ENCODE measurements at regions not wholly inside any gene's neighbourhood (a gene's known extent, or its start where the extent isn't known, plus 50 kb on each side); places are given as distances from the start of the nearest gene placed in this dataset.
"Not testable (repeated sequence)": the region's sequence is repeated elsewhere in the genome, so short reads cannot be mapped to it uniquely, and the experiment has no call there.

DNA sequence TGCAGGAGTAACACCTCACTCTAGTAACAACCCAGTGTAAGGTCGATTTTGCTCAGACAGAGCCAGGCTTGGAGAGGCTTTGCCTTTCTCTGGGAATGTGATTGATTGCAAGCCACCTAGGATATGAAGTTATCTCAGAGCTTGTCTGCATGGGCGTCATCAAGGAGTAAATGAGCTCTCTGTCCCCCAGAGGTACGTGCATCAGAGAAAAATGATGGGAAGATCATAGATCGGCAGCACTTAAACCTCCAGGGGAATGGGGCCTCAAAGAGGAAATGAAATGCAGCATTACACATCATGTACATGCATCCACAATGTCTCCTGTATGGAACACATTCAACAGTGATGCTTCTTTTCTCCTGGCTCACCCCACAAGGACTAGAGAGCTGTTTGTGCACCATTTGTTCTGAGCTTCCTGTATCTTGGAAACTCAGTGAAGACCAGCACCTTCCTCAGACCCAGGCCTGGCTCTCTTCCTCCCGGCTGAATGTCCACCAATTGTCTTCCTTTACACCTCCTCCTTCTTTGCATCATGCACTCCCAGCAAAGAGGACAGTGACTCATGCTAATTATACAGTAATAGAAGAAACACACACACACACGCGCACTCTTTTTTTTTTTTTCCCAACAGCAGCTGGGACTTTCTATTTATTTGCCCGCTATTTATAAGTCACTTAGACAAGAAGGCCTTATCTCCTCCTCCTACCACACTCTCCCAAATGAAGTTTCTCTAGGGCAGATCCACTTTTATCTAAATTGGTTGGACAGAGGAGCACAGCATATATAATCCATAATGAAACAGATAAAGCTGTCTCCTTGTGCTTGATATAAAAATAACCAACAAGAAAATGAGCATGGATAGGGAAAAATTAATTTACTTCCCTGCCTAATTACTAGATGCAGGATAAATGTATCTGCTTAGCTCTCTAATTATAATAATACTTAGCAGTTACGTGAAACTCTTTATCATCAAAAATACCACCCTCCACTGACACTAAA is 990.7 kb downstream of the CCSER2 start:
- no peak for DNase-seq (ENCODE audit: low read depth)
- no peak overlapping the region for H3K4me3 ChIP-seq (ENCODE audit: low read depth, low read length)

DNA sequence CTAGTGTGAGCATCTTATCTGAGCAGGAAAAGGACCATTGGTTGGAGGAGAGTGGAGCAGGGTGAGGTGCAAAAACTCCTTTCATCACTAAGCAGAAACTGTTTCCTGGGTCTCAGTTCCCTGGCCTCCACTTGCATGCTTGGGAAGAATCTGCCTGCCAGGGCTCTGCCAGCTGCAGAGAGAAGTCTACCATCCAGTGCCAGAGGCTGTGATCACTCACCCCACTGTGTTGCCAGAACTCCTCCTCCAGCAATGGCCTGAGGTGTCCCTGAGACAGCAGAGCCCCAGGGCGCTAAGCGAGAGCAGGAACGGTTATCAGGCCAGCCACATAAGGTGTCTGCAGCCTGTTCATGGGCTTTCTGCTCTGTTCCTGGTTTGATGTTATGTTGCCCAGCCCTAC is 991.4 kb downstream of the CCSER2 start:
- DNase-seq (ENCODE audit: low read depth), result no peak
- H3K4me3 ChIP-seq (ENCODE audit: low read depth, low read length), result no peak overlapping the region

DNA sequence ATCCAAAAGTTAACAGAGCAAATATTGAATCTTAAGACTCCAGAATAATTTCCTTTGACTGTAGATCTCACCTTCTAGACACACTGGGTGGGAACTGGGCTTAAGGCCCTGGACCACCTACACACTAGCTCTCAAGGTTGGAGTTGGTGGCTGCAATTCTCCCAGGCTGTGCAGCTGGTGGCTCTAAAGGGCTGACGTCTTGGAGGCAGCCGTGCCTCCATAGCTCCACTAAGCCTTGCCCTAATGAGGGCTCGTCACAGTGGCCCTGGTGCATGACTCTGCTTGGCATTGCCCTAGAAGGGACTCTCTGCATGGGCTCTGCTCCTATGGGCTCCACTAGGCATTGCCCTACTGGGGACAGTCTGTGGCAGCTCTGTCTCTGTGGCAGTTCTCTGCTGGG is 1005.2 kb downstream of the CCSER2 start:
- DNase-seq (ENCODE audit: low read depth), result no peak
- no peak overlapping the region for H3K4me3 ChIP-seq (ENCODE audit: low read depth, low read length)

DNA sequence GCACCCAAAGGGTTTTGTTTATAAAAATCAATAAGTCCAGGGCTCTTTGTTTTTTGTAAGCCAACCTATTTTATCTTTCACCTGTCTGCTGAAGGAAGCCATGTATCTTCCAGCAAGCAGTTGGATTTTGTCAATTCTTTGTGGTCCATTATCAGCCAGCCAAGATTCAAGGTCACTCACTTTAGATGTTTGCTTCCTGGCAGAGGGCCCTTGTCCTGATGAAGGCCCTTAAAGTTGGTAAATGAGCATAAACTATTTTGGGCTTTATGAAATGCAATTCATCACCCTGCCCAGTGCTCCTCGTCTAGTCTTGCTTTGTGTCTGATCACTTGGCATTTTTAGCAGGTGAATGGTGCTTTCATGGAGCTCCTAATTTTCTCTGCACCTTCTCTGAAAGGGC is 1004.2 kb downstream of the GRID1 start:
- DNase-seq (ENCODE audit: low read depth), result no peak
- H3K4me3 ChIP-seq (ENCODE audit: low read depth, low read length), result no peak overlapping the region

DNA sequence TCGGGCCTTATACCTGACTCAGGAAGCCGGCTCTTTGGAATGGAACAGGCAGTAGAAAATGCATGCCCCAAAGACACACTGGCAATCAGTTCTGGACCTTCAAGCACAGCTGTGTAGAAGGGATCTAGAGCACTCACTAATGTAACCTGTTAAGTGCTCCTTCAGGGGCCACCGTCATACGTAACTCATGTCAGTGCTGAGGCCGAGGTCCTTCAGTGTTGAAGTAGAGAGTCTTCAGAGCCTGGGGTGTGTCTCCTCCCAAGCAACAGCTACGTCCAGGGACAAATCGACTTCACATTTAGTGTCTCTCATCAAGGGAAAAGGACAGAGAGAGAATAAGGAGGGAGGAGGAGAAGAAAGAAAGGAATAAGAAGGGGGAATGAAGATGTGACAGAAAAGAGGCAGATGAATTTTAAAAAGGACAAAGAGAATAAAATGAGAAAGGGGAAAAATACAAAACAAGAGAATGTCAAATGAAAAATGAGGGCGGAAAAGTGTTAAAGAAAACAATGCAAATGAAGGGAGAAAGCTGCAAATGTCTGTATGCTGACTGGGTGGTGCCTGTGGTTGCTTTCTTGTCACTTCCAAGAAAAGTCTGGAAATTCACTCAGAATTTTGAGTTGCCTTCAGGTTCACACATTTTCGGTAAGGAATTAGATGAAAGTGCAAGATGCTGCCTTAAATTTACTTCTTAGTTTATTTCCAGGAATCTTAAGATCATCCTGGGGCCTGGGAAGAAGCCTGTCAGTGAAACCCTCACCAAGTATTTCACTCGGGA is 989.4 kb downstream of the GRID1 start:
- no peak overlapping the region for H3K4me3 ChIP-seq (ENCODE audit: low read depth, low read length)
- no peak for DNase-seq (ENCODE audit: low read depth)

DNA sequence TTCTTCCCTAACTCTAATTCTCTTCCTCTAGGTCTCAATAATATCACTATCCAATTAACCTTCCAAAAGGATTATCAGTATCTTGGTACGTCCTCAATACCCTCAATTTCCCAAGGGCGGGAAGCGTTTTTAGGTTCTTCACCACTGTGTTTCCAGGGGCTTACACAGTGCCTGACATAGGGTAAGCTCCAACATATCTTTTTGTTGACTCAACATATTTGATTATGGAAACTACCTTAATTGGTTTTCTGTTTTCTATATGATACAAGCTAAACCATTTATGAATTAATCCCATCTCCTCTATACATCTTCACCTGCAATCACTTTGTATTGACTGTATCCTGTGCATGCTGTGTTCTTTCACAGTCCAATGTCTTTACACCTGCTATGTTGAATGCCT is 987.3 kb downstream of the GRID1 start:
- H3K4me3 ChIP-seq (ENCODE audit: low read depth, low read length), result no peak overlapping the region
- DNase-seq (ENCODE audit: low read depth), result no peak

DNA sequence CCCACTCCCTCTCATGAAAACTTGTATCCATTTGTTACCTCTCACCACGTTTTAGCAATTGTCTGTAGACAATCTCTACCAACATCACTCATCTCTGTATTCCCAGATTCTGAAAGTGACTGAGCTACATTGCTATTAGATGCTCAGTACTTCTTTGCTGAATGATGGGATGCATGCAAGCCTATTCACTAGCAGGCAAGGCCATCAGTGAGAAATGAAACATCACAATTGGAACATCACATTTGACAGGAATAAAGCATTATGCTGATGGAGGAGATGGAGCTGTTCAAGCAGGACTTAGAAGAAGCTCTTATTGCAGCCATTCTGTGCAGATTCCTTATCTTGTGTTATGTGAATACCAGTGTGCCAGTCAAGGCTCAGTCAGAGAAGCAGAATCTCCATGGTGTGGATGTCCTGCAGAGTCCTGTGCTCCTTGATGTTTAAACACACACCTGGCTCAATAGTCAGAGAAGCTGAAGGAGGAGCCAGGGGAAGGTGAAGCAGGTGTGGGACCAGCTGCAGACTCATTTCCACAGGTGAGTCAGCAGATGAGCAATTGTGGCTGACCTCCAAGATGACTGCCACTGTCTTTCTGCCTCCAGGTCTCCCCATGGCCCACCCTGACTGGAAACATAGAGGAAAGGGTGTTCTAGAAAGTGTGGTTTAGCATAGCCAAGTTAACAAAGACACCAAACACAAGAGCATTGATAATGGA is 965.5 kb downstream of the GRID1 start:
- DNase-seq (ENCODE audit: low read depth), result no peak
- no peak overlapping the region for H3K4me3 ChIP-seq (ENCODE audit: low read depth, low read length)

DNA sequence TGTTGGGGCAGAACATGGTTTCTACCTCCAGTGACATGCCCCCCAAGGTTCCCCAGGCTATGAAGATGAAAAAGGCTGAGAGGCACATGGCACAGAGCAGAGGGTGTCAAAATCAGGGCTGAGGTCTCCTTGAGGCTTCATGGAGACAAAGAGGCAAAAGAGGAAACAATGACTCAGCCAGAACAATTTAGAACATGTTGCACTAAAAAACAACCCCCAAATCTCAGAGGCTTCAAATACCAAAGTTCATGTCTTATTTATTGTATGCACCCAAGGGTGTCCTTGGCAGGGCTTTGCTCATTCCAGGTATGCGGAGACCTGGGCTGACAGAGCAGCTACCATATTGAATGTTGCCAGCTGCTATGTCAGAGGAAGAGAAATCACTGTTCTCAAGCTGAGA is 964.1 kb downstream of the GRID1 start:
- DNase-seq (ENCODE audit: low read depth), result no peak
- no peak overlapping the region for H3K4me3 ChIP-seq (ENCODE audit: low read depth, low read length)

DNA sequence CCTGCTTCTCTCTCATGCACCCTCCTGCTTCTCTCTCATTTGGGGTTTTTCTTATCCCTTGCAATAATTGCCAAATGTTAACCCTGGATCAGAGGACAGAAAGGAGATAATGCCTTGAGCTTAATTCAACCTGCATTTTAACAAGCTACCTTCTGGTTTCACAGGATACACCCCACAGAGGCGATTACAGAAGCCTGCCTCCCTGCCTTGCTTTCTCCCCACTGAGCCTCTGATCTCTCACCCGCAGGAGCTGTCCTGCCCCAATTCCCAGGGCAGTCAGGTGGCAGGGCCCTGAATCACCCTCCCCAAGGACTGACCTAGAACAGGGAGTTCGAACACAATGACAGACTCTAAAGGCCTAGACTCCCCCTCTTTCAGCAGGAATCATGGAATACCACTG is 959.5 kb downstream of the GRID1 start:
- H3K4me3 ChIP-seq (ENCODE audit: low read depth, low read length), result no peak overlapping the region
- no peak for DNase-seq (ENCODE audit: low read depth)

DNA sequence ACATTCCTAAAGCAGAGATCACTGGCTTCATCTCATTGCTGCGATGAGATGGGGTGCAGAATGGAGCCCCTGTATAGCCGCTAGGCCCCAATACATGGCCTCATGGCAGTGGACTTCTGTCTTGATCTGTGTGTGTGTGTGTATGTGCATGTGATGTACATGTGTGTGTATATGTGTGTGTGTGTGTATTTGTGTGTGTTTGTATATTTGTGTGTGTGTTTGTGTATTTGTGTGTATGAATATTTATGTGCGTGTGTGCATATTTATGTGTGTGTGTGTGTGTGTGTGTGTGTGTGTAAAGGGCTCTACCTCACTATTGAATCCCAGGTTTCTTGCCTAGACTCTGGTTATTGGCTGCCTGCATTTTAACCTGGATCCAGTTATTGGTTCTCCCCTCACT is 958.2 kb downstream of the GRID1 start:
- no peak overlapping the region for H3K4me3 ChIP-seq (ENCODE audit: low read depth, low read length)
- no peak for DNase-seq (ENCODE audit: low read depth)

DNA sequence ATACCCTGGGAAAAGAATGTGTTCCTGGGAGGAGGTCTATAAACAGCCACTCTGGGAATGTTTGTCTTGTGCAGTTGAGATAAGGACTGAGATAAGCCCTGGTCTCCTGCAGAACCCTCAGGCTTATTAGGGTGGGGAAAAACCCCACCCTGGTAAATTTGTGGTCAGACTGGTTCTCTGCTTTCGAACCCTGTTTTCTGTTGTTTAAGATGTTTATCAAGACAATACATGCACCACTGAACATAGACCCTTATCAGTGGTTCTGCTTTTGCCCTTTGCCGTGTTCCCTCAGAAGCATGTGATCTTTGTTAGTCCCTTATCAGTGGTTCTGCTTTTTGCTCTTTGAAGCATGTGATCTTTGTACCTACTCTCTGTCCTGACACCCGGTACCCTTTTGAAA is 956.0 kb downstream of the GRID1 start:
- not testable (repeated sequence) for H3K4me3 ChIP-seq (ENCODE audit: low read depth, low read length); DNase-seq (ENCODE audit: low read depth)

DNA sequence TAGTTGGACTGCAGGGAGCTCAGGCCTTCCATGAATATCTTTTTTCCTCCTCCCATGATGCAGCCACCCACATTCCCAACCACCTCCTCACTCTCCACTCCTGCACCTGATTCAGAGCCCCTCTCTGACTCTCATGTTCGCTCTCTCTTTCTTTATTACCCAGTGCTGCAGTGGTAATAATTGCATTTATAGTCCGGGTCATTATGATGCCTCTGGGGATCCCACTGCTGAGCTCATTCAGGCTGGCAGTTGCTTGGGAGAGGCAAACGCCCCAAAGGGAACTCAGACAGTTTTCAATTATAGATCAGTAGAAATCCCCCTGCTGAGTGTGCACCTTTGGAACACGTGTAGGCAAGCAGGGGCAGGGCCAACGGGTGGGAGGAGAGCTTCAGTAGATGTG is 953.0 kb downstream of the GRID1 start:
- no peak for DNase-seq (ENCODE audit: low read depth)
- no peak overlapping the region for H3K4me3 ChIP-seq (ENCODE audit: low read depth, low read length)

DNA sequence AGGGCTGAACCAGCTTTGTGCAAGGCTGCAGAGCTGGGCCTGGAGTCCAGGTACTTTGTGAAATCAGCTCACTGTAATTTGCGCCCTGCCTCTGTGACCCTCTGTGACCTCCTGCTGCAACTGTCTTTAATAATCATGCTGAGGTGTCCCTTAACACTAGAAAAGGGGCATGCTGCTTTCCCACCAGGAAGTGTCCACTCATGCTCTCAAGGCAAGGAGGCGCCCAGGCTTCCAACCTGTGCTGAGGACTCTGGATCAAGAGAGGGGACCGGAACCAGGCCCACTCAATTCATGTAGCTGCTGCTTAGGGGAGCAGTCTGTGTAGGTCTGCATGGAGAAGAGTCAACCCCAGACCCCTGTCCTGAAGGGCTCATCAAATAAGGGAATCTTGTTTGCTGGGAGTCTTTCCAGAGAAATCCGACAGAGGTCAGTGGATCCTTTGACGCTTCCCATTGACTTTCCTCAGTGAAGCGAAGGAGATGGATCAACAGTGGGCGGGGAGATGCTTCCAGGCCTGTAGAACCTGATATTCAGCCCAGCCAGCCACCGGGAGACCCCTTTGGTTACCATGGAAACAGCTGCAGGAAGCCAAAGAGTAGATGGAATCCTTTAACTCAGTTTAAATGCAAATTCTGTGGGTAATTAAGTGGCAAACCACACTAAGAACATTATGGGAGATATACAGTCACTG is 945.9 kb downstream of the GRID1 start:
- no peak for DNase-seq (ENCODE audit: low read depth)
- no peak overlapping the region for H3K4me3 ChIP-seq (ENCODE audit: low read depth, low read length)

DNA sequence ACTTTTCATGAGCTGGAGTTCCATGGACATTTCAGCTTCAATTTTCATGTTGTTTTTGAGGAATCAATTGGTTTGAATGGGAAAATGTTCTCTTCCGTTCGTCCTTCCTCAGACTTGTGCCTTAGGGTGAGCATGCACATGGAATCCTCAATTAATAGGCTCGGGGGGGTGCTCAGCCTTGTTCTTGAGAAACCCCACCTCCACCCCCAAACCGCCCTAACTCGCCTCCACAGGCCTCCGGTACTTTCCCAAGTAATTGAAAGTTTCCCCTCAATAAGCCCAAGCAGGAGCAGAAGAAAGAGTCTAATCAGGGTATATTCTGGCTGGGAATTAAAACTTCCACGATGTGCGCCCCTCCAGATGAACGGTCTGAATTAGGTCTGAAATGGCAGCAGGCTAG is 945.2 kb downstream of the GRID1 start:
- no peak for DNase-seq (ENCODE audit: low read depth)
- H3K4me3 ChIP-seq (ENCODE audit: low read depth, low read length), result no peak overlapping the region

DNA sequence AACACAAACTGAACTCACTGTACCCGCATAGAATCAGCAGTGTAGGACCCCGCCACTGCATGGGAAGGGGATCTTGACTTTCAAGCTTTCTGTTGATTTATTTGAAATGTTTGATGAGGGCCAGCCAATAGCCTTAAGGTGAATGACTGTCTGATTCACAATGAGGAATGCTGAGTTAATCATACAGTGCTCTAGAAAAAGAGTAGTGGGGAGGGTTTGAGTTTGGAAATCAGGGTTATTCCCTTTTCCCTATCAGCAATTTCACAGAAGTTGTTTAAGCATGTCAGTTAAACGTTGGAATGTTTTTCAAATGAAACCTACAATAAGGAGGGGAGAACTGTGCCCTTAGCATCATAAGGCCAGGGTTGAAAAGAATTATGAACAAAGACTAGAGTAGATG is 937.5 kb downstream of the GRID1 start:
- no peak for DNase-seq (ENCODE audit: low read depth)
- no peak overlapping the region for H3K4me3 ChIP-seq (ENCODE audit: low read depth, low read length)

DNA sequence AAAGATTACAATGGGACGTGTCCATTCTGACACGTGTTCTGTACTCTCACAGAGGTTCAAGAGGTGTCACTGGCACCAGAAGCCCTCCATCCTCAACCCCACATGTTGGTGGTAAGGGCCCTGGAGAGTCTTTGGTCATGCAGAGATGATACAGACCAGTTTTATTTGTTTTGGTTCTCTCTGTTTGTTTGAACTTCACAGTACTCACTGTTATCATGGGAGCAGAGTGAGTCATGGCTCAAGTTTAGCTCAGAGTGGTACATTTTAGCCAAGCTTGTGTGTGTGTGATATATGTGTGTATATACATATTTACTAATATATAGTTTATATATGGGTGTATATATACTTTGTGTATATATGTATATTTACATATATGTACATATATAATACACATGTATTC is 935.6 kb downstream of the GRID1 start:
- no peak for DNase-seq (ENCODE audit: low read depth)
- no peak overlapping the region for H3K4me3 ChIP-seq (ENCODE audit: low read depth, low read length)

DNA sequence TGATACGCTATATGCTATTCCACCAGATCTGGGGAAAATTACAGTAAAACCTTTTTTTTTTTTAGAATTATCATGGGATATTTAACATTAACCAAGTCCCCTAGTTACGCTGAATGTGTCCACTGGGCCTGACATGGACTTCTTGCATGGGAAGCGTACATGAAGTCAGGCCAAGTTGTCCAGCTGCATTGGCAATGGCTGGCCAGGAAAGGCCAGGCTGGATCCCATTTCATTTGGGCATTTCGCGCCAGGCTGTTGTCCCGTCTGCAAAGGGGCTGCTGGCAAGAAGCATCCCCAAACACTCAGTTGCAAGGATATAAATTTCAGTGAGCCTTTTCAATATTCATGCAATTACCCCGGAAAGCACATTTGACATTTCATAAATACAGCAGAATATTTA is 933.3 kb downstream of the GRID1 start:
- no peak overlapping the region for H3K4me3 ChIP-seq (ENCODE audit: low read depth, low read length)
- no peak for DNase-seq (ENCODE audit: low read depth)

DNA sequence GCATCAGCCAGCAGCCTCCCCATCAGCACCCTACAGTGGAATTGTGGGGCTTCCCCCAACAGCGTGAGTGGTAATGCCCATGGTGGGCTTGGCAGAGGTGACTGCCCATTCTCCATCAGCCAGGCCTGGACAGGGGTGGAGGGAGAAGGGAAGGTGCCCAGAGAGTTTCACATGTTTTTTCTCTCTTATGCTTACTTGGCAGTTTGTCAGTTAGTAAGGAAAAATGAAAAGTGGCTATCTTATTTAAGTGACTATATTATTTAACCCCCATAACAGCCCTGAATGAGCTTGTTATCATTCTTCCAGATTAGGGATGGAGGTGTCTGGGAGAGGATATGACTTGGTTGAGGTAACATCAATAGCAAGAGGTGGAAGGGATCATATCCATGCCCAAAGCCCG is 921.7 kb downstream of the GRID1 start:
- DNase-seq (ENCODE audit: low read depth), result no peak
- no peak overlapping the region for H3K4me3 ChIP-seq (ENCODE audit: low read depth, low read length)

DNA sequence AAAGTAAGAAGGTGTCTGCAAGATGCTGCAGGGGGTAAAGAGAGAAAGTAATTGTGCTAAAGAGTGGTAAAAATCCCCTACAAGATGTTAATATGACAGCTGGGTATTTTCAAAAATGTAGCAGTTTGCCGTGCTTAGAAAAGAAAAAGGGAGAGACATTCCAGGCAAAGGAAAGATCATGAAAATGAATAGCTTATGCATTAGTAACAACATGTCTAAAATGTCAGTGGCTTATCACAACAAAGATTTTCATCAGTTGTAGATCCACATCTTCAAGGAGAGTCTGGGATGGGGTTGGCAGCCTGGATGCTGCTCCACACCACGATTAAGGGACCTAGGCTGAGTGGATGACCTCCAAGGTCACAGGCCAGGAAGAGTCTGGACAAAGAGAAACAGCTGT is 920.9 kb downstream of the GRID1 start:
- DNase-seq (ENCODE audit: low read depth), result no peak
- no peak overlapping the region for H3K4me3 ChIP-seq (ENCODE audit: low read depth, low read length)

DNA sequence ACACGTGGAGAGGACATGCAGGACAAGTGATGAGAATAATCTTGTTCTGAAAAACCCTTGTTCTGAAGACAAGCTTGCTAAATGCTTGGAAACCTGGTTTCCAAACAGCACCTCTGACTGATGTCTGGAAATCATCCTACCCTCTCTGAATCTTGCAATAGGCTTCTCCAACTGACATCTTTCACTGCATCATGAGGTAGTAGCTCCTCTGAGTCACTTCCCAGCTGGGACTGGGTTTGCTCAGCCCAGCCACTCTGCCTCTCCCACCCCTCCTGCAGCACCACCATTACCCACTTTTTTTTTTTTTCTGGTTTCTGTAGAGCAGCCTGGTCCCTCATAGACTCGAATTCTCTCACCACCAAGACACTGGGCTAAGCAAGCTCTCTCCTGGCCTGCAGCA is 919.8 kb downstream of the GRID1 start:
- no peak for DNase-seq (ENCODE audit: low read depth)
- H3K4me3 ChIP-seq (ENCODE audit: low read depth, low read length), result no peak overlapping the region
